ENCODE measurements at regions not wholly inside any gene's neighbourhood (a gene's known extent, or its start where the extent isn't known, plus 50 kb on each side); places are given as distances from the start of the nearest gene placed in this dataset.

DNA sequence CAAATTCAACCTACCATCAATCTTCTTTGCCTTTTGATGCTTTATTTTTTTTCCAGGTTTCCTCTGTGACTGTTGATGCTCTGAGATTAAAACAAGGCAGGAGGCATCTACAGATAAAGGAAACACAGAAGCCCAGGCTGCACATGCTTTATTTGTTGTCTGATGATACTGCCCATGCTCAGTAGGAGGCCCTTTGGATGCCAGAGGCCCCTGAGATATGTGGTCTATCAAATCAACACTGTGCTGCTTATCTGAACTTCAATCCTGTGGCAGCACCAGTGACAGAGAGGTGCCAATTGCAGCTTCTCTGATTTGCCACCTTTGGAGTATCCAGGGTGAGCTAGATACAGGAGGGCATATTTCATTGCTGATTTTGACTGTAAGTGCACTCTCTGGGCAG is 571.3 kb upstream of the TBX3 start:
- no peak for TF ChIP-seq POLR2A (IDR thresholded peaks at IDR 0.05)
- TF ChIP-seq, protein P1, sequence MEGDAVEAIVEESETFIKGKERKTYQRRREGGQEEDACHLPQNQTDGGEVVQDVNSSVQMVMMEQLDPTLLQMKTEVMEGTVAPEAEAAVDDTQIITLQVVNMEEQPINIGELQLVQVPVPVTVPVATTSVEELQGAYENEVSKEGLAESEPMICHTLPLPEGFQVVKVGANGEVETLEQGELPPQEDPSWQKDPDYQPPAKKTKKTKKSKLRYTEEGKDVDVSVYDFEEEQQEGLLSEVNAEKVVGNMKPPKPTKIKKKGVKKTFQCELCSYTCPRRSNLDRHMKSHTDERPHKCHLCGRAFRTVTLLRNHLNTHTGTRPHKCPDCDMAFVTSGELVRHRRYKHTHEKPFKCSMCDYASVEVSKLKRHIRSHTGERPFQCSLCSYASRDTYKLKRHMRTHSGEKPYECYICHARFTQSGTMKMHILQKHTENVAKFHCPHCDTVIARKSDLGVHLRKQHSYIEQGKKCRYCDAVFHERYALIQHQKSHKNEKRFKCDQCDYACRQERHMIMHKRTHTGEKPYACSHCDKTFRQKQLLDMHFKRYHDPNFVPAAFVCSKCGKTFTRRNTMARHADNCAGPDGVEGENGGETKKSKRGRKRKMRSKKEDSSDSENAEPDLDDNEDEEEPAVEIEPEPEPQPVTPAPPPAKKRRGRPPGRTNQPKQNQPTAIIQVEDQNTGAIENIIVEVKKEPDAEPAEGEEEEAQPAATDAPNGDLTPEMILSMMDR (IDR thresholded peaks at IDR 0.05) = no peak
